H1 (cell line): ENCODE measurements at regions not wholly inside any gene's neighbourhood (a gene's known extent, or its start where the extent isn't known, plus 50 kb on each side); places are given as distances from the start of the nearest gene placed in this dataset.

Experiments
- BACH1 ChIP-seq: IDR thresholded peaks from 2 replicates; pipeline ENCODE4 v1.6.1; 2012; ENCODE audit warnings: low read length, improper control_type of control experiment
- CTCF ChIP-seq, 3 experiments: IDR thresholded peaks; 1 replicate in 2 of 3; 2 replicates in 1 of 3; pipeline versions ENCODE4 v1.5.1 to v1.6.1; 2011; ENCODE audit warnings: low read length in 3 of 3, mild to moderate bottlenecking in 3 of 3, inconsistent platforms in 2 of 3, low read depth in 1 of 3, moderate library complexity in 1 of 3; ENCODE audit not compliant: insufficient read depth in 1 of 3; ENCODE audit errors: control extremely low read depth in 1 of 3
- KDM1A ChIP-seq: fragments of 200-600, 300-600 bp; sonication (generic); IDR thresholded peaks from 2 replicates; pipeline ENCODE4 v1.7.1; 2016; ENCODE audit warnings: mild to moderate bottlenecking, low read length, borderline replicate concordance
- MAX ChIP-seq: IDR thresholded peaks from 2 replicates; pipeline ENCODE4 v1.6.1; 2012; ENCODE audit warnings: inconsistent platforms
- TEAD4 ChIP-seq: IDR thresholded peaks from 2 replicates; pipeline ENCODE4 v1.6.1; 2012; ENCODE audit warnings: low read depth, low read length, inconsistent platforms, mixed read lengths

GRCh38 chr2:81238462-81238861 is 933.9 kb upstream of the LRRTM1 start:
- no peak for TF ChIP-seq CTCF (IDR thresholded peaks at IDR 0.05; ENCODE audit: control extremely low read depth in 1 of 3, insufficient read depth in 1 of 3, low read depth in 1 of 3, low read length in 3 of 3)
- no peak for TF ChIP-seq MAX
- no peak for TF ChIP-seq TEAD4
- TF ChIP-seq BACH1: no peak
- no peak for TF ChIP-seq KDM1A
